Pancreas (tissue), 10 donors: ENCODE measurements at regions not wholly inside any gene's neighbourhood (a gene's known extent, or its start where the extent isn't known, plus 50 kb on each side); places are given as distances from the start of the nearest gene placed in this dataset.

Source experiments
- ATAC-seq, 4 donors: fragments of 200-7000 bp; cut with Tn5 transposase; one replicate each; pipeline versions ENCODE4 v1.8.0 to v1.9.1; 2020; ENCODE audit warnings: mild to moderate bottlenecking in 4 of 4, moderate library complexity in 4 of 4
- DNase-seq, 6 donors: peaks; one replicate each; pipeline ENCODE4 v3.0.0-alpha.2; 2020
- FAIRE-seq: peaks from 2 replicates; lab custom pipeline; 2012; peaks lifted over from hg19 to GRCh38; lab: Jason Lieb, UNC
- H3K27ac ChIP-seq, 4 donors: fragments of 200-600 bp; sonication (generic); 1 replicate in 3 of 4; 2 replicates in 1 of 4; pipeline versions ENCODE4 v1.5.0 to v1.8.0; 2020
- H3K27me3 ChIP-seq, 4 donors: fragments of 200-600 bp; one replicate each; pipeline ENCODE4 v1.8.0; 2021
- H3K36me3 ChIP-seq, 3 donors: fragments of 200-600 bp; sonication (generic) in 1 of 3; one replicate each; pipeline versions ENCODE4 v1.5.0 to v1.8.0; 2020 to 2021
- H3K4me1 ChIP-seq, 3 donors: fragments of 200-600 bp; one replicate each; pipeline ENCODE4 v1.8.0; 2021
- H3K4me3 ChIP-seq, 4 donors: fragments of 200-600 bp; sonication (generic) in 2 of 4; one replicate each; pipeline versions ENCODE4 v1.5.0 to v1.8.0; 2020 to 2021
- H3K9me3 ChIP-seq, 4 donors: fragments of 200-600 bp; one replicate each; pipeline ENCODE4 v1.8.0; 2021
- WGBS, 2 donors: extraction: QIAGEN DNeasy Blood & Tissue Kit; methylation state at CpG; one replicate each; pipeline ENCODE4 v1.1.7; 2013; 5-methylcytosine and 5-hydroxymethylcytosine counted together
- intact Hi-C, 3 donors: fragments of 100-400 bp; cut with DNase I; formaldehyde crosslinking; loops; one replicate each; pipeline versions ENCODE4 v1.11.1 to v1.14.2; 2022
- TF ChIP-seq, protein P1 (sequence below), 4 donors: fragments of 200-600 bp; sonication (generic) in 3 of 4; IDR thresholded peaks; one replicate each; pipeline versions ENCODE4 v1.5.0 to v1.8.0; 2021; ENCODE audit warnings: antibody characterized with exemption in 4 of 4
- donor health status: healthy with polysubstance abuse.
- donor health status: DM: no; HTN: no; CAD: no; lungs with moderate emphysema.
- donor health status: DM: no; HTN: no; CAD: no.
- donor health status: control.
- donor health status: control.
- donor health status: Bipolar disorder and iron deficiency.
- donor health status: DM: yes; HTN: yes; CAD: no.
- donor health status: DM: no; HTN: no; CAD: no.
- donor health status: DM: no; HTN: no; CAD: no.
- donor health status: DM: yes; HTN: yes; CAD: no.

DNA sequence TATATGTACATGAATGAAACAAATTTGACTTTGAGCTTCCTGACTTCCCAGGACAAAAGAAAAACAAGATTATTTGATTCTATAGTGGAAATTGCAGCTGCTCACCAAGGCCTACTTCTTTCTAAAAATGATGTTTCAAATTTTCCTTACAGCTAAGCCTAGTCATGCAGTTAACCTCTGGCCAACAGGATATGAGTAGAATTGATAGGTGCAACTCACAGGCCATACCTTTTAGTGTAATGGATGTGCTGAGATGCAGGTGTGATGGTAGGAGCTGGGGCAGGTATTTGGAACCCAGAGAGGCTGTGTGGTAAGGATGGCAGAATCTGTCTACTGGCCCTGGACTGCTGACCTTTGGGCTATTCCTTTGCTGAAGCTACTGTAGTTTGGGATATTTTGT lies 230.9 kb upstream of the PREP start:
- Histone ChIP-seq H3K36me3 (no peaks in the 10 kb centered on the region), H3K4me3 (no peak overlapping the region), H3K9me3 (no peaks in the 10 kb centered on the region), H3K4me1 (no peaks in the 10 kb centered on the region), H3K27ac (no peak overlapping the region), H3K27me3 (peaks cover 0 to 2% (median 0%) of the 10 kb centered on the region in 4 donors)
- ATAC-seq (no peak), FAIRE-seq (no peak), DNase-seq (no peak)
- intact Hi-C loops: no loop called here
- TF ChIP-seq, protein P1, sequence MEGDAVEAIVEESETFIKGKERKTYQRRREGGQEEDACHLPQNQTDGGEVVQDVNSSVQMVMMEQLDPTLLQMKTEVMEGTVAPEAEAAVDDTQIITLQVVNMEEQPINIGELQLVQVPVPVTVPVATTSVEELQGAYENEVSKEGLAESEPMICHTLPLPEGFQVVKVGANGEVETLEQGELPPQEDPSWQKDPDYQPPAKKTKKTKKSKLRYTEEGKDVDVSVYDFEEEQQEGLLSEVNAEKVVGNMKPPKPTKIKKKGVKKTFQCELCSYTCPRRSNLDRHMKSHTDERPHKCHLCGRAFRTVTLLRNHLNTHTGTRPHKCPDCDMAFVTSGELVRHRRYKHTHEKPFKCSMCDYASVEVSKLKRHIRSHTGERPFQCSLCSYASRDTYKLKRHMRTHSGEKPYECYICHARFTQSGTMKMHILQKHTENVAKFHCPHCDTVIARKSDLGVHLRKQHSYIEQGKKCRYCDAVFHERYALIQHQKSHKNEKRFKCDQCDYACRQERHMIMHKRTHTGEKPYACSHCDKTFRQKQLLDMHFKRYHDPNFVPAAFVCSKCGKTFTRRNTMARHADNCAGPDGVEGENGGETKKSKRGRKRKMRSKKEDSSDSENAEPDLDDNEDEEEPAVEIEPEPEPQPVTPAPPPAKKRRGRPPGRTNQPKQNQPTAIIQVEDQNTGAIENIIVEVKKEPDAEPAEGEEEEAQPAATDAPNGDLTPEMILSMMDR (IDR thresholded peaks at IDR 0.05): no peak

DNA sequence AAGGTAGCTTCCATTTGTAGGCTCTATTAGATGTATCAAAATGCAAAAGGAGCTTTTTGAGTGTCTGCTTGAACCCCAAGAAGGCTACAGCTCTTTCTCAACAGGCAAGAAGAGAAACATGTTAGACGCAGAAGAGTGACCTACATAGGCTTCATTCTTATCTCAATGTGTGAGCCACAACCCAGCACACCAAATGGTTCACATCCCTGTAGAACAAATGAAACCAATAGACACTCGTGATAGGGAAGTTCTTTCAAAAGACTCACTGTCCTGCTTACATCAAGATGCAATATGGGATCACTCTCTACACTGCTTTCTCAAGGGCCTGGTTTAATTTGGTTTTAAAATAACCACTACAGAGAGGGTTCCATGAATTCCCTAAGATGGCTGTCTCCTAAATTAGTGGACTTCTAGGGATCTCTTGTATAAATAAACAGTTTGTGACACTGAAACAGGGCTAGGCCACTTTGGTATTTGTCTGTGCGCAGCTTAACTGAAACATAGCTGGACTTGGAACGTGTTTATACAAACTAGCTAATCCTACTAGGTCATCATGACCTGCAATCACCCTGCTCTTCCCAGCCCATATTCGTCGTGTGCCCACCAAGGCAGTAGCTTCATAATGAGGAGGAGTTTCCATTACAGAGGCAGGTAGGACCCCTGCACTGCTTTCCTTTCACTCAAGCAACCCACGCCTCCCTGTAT lies 225.4 kb upstream of the PREP start:
- Histone ChIP-seq H3K4me1 (no peaks in the 10 kb centered on the region), H3K9me3 (no peaks in the 10 kb centered on the region), H3K27me3 (peaks cover 0 to 2% (median 0%) of the 10 kb centered on the region in 4 donors), H3K4me3 (no peak overlapping the region), H3K36me3 (no peaks in the 10 kb centered on the region), H3K27ac (no peak overlapping the region)
- ATAC-seq: no peak
- intact Hi-C loops: no loop called here
- no peak for DNase-seq
- FAIRE-seq: no peak
- TF ChIP-seq, protein P1 (IDR thresholded peaks at IDR 0.05): no peak
- 73 to 79% methylated on average over 7 of the region's 7 CpGs for WGBS, 2 donors

DNA sequence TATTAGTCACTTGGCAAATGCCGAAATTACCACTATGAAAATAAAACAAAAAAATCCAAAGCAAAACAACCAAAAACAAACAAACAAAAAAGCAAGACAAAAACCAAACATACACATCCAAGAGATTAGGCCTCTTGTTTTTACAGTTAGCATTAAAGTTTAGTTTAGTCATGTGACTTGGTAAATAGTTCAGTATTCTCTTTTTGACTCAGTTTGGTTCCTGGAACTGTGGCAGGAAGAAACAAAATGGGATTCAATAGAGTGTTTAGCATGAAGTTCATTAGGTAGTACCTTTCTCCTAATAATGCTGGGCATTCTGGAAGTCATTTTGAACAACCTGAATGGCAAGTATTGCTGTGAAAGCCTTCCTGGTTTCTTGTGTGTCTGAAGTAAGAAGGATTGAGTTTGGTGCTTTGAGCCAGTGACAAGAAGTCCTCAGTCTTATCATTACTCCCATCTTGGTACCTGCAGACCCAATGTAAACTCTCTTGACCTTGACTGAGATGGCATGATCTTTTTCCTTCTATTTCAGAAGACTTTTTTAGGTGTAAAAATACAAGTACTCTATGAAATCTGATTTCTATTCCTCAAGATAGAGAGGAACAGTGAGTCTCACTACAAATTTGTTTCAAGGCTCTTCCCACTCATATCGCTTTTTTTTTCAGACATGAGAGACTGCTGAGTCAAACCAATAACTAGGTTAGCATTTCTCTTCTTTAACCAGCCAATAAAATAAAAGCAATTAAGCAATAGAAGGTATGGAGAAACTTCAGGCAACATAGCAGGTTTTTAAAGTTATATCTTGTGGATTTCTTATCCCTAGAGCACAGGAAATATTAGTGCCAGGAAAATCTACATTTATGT lies 223.6 kb upstream of the PREP start:
- ATAC-seq (no peak), DNase-seq (no peak), FAIRE-seq (no peak)
- TF ChIP-seq, protein P1 (IDR thresholded peaks at IDR 0.05): no peak
- Histone ChIP-seq H3K4me3 (no peak overlapping the region), H3K36me3 (no peaks in the 10 kb centered on the region), H3K9me3 (no peaks in the 10 kb centered on the region), H3K27ac (no peak overlapping the region), H3K27me3 (no peaks in the 10 kb centered on the region), H3K4me1 (no peaks in the 10 kb centered on the region)
- 74 to 86% methylated on average over 2 of the region's 2 CpGs for WGBS, 2 donors
- intact Hi-C loops: no loop called here

DNA sequence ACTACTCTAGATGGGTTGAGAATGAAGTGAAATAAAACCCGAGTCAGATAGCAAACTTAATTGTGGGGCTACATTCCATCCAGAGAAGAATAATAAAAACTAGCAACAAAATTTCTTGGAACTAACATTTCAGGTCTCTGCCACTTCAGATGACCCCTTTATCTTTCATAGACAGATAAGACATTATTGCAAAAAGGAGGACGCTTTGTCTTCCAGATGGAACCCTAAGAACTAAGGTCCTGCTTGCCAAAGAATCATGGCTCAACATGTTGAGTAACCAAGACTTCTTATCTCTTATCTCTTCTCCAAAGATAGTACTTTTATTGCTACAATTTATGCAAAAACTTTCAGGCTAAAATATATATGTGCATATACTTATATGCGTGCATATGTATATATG lies 221.1 kb upstream of the PREP start:
- no peaks in the 10 kb centered on the region for H3K9me3 ChIP-seq
- FAIRE-seq (no peak), DNase-seq (no peak), ATAC-seq (no peak)
- TF ChIP-seq, protein P1 (IDR thresholded peaks at IDR 0.05): no peak
- intact Hi-C loops: no loop called here
- no peak overlapping the region for H3K4me3 ChIP-seq
- no peaks in the 10 kb centered on the region for H3K36me3 ChIP-seq
- H3K27ac ChIP-seq: no peak overlapping the region
- H3K4me1 ChIP-seq: no peaks in the 10 kb centered on the region
- H3K27me3 ChIP-seq: no peaks in the 10 kb centered on the region
- WGBS, 2 donors: 62 to 73% methylated on average over 3 of the region's 3 CpGs

DNA sequence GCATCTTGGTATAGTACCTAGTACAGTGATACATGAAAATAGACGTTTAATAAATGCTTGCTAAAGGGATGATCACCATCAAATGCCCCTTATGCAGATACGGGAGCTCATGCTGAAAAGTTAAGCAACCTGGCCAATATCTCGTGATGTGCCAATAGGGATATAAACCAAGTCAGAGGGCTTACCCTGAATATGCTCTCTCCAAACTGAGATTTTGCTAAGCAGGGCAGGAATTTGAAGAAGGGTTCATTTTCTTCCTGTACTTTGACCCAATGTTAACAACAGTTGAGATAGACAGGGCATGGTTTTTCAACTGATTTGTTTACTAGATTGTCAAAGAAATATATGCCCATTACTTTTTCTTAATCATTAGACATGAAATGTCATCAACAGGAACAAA lies 219.3 kb upstream of the PREP start:
- ATAC-seq: no peak
- intact Hi-C loops: no loop called here
- 56% methylated on average over 3 of the region's 3 CpGs for WGBS, 2 donors
- DNase-seq: no peak
- TF ChIP-seq, protein P1 (IDR thresholded peaks at IDR 0.05): no peak
- H3K27me3 ChIP-seq: no peaks in the 10 kb centered on the region
- no peaks in the 10 kb centered on the region for H3K36me3 ChIP-seq
- no peak for FAIRE-seq
- no peak overlapping the region for H3K27ac ChIP-seq
- H3K4me1 ChIP-seq: no peaks in the 10 kb centered on the region
- no peaks in the 10 kb centered on the region for H3K9me3 ChIP-seq
- no peak overlapping the region for H3K4me3 ChIP-seq
